ENCODE measurements at regions not wholly inside any gene's neighbourhood (a gene's known extent, or its start where the extent isn't known, plus 50 kb on each side); places are given as distances from the start of the nearest gene placed in this dataset.

DNA sequence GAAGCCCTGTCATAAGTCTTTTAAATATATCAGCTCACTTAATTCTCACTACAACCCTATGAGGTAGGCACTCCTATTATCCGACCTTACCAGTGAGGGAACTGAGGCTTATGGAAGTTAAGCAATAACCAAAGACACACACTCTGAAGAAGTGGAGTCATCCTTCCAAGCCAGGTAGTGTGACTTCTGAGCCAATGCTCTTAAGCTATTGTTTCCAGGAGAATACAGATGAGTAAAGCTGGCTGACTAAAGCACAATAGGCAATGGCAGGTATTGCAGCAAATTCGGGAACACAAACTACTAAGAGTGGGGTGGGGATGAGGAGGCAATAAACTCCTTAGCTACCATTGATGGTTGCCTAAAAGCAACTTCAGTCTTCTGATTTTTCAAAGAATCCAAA is 81.8 kb upstream of the KIT start:
- TF ChIP-seq, protein P1, sequence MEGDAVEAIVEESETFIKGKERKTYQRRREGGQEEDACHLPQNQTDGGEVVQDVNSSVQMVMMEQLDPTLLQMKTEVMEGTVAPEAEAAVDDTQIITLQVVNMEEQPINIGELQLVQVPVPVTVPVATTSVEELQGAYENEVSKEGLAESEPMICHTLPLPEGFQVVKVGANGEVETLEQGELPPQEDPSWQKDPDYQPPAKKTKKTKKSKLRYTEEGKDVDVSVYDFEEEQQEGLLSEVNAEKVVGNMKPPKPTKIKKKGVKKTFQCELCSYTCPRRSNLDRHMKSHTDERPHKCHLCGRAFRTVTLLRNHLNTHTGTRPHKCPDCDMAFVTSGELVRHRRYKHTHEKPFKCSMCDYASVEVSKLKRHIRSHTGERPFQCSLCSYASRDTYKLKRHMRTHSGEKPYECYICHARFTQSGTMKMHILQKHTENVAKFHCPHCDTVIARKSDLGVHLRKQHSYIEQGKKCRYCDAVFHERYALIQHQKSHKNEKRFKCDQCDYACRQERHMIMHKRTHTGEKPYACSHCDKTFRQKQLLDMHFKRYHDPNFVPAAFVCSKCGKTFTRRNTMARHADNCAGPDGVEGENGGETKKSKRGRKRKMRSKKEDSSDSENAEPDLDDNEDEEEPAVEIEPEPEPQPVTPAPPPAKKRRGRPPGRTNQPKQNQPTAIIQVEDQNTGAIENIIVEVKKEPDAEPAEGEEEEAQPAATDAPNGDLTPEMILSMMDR (IDR thresholded peaks at IDR 0.05; ENCODE audit: extremely low read depth in 1 of 2, insufficient read depth in 1 of 2, low read depth in 1 of 2, low read length in 2 of 2), result no peak
- TF ChIP-seq POLR2A (IDR thresholded peaks at IDR 0.05; ENCODE audit: low read depth, low read length) (no peak), EZH2 (IDR thresholded peaks at IDR 0.05; ENCODE audit: borderline replicate concordance, low read depth, low read length, severe bottlenecking) (no peak), GATA2 (IDR thresholded peaks at IDR 0.05; ENCODE audit: insufficient read depth, insufficient read length, low read depth, low read length) (no peak)
